SKM-1 (cell line): ENCODE measurements at regions not wholly inside any gene's neighbourhood (a gene's known extent, or its start where the extent isn't known, plus 50 kb on each side); places are given as distances from the start of the nearest gene placed in this dataset.

Experiments used
- DNase-seq: peaks from one replicate; lab custom pipeline; 2025; ENCODE audit not compliant: unreplicated experiment; lab: John Stamatoyannopoulos, UW

GRCh38 chr7:45235905-45236304, 78.3 kb downstream of the RAMP3 start:
- no peak for DNase-seq

- no peak for DNase-seq
Measured at GRCh38 chr7:45236666-45237065, 79.1 kb downstream of the RAMP3 start.

- DNase-seq: no peak
Measured at GRCh38 chr7:45237788-45238461, 80.3 kb downstream of the RAMP3 start.

GRCh38 chr7:45238806-45239205, 81.2 kb downstream of the RAMP3 start:
- no peak for DNase-seq

- DNase-seq: no peak
Measured at GRCh38 chr7:45239486-45239885, 81.9 kb downstream of the RAMP3 start.

GRCh38 chr7:45240273-45240771, 82.7 kb downstream of the RAMP3 start:
- DNase-seq: no peak

GRCh38 chr7:45240926-45241325, 83.3 kb downstream of the RAMP3 start:
- DNase-seq: no peak

- DNase-seq: no peak
Measured at GRCh38 chr7:45241339-45242109, 83.9 kb downstream of the RAMP3 start.

GRCh38 chr7:45242261-45242660, 84.7 kb downstream of the RAMP3 start:
- no peak for DNase-seq

- no peak for DNase-seq
Measured at GRCh38 chr7:45242698-45243097, 85.1 kb downstream of the RAMP3 start.

GRCh38 chr7:45244981-45245380, 87.4 kb downstream of the RAMP3 start:
- no peak for DNase-seq

GRCh38 chr7:45246339-45246738, 88.7 kb downstream of the RAMP3 start:
- no peak for DNase-seq

- no peak for DNase-seq
Measured at GRCh38 chr7:45252248-45252647, 94.7 kb downstream of the RAMP3 start.

GRCh38 chr7:45252857-45253256, 95.3 kb downstream of the RAMP3 start:
- no peak for DNase-seq

GRCh38 chr7:45253368-45253767, 95.8 kb downstream of the RAMP3 start:
- DNase-seq: no peak

GRCh38 chr7:45255187-45255586, 97.6 kb downstream of the RAMP3 start:
- no peak for DNase-seq

GRCh38 chr7:45256309-45256708, 98.7 kb downstream of the RAMP3 start:
- no peak for DNase-seq

- DNase-seq: no peak
Measured at GRCh38 chr7:45256775-45257174, 99.2 kb downstream of the RAMP3 start.

- no peak for DNase-seq
Measured at GRCh38 chr7:45257284-45257683, 99.7 kb downstream of the RAMP3 start.

- no peak for DNase-seq
Measured at GRCh38 chr7:45258533-45259226, 101.1 kb downstream of the RAMP3 start.

GRCh38 chr7:45259227-45259596, 101.6 kb downstream of the RAMP3 start:
- no peak for DNase-seq
